Esophagus muscularis mucosa (tissue), 4 donors: ENCODE measurements at regions not wholly inside any gene's neighbourhood (a gene's known extent, or its start where the extent isn't known, plus 50 kb on each side); places are given as distances from the start of the nearest gene placed in this dataset.
"Not testable (repeated sequence)": the region's sequence is repeated elsewhere in the genome, so short reads cannot be mapped to it uniquely, and the experiment has no call there.

Experiments
- EP300 ChIP-seq: sonication (generic); formaldehyde crosslinking; IDR thresholded peaks from one replicate; pipeline ENCODE4 v1.6.1; 2017; ENCODE audit warnings: antibody characterized with exemption
- POLR2A ChIP-seq: fragments of 450-650 bp; IDR thresholded peaks from one replicate; pipeline ENCODE4 v1.6.1; 2017; ENCODE audit warnings: antibody characterized with exemption, moderate library complexity, mild to moderate bottlenecking, low read depth
- POLR2AphosphoS5 ChIP-seq, 2 donors: sonication (generic); formaldehyde crosslinking; IDR thresholded peaks; one replicate each; pipeline ENCODE4 v1.6.1; 2017; ENCODE audit warnings: antibody characterized with exemption in 2 of 2
- TF ChIP-seq, protein P1 (sequence below), 3 experiments: fragments of 200-600 bp in 2 of 3; fragments of 450-650 bp in 1 of 3; sonication (generic) in 2 of 3; IDR thresholded peaks; one replicate each; pipeline ENCODE4 v1.5.1; 2017 to 2019; ENCODE audit warnings: antibody characterized with exemption in 3 of 3, mild to moderate bottlenecking in 2 of 3, moderate library complexity in 1 of 3

GRCh38 chr4:187505798-187506141 is 489.8 kb upstream of the ZFP42 start:
- TF ChIP-seq, protein P1, sequence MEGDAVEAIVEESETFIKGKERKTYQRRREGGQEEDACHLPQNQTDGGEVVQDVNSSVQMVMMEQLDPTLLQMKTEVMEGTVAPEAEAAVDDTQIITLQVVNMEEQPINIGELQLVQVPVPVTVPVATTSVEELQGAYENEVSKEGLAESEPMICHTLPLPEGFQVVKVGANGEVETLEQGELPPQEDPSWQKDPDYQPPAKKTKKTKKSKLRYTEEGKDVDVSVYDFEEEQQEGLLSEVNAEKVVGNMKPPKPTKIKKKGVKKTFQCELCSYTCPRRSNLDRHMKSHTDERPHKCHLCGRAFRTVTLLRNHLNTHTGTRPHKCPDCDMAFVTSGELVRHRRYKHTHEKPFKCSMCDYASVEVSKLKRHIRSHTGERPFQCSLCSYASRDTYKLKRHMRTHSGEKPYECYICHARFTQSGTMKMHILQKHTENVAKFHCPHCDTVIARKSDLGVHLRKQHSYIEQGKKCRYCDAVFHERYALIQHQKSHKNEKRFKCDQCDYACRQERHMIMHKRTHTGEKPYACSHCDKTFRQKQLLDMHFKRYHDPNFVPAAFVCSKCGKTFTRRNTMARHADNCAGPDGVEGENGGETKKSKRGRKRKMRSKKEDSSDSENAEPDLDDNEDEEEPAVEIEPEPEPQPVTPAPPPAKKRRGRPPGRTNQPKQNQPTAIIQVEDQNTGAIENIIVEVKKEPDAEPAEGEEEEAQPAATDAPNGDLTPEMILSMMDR (IDR thresholded peaks at IDR 0.05): not testable (repeated sequence)
- not testable (repeated sequence) for TF ChIP-seq POLR2A; POLR2AphosphoS5 (IDR thresholded peaks at IDR 0.05); EP300
